Natural killer cell (primary cell): ENCODE measurements at regions not wholly inside any gene's neighbourhood (a gene's known extent, or its start where the extent isn't known, plus 50 kb on each side); places are given as distances from the start of the nearest gene placed in this dataset.

ENCODE experiments used
- ATAC-seq, 3 donors: fragments of 150-1000 bp in 2 of 3; fragments of 200-7000 bp in 1 of 3; cut with Tn5 transposase; 1 replicate in 1 of 3; 2 replicates in 2 of 3; pipeline ENCODE4 v1.10.0; 2021; ENCODE audit warnings: mild to moderate bottlenecking in 2 of 3, moderate library complexity in 2 of 3
- DNase-seq, 2 donors: peaks; one replicate each; pipeline versions ENCODE4 v3.0.0 to v3.0.0-alpha.2; 2013 to 2021; ENCODE audit warnings: mixed read lengths in 1 of 2
- H3K27ac ChIP-seq: one replicate; pipeline ENCODE4 v1.5.1; 2013; ENCODE audit warnings: mild to moderate bottlenecking, low read length
- H3K27me3 ChIP-seq: one replicate; pipeline ENCODE4 v1.6.1; 2013; ENCODE audit warnings: low read length; ENCODE audit not compliant: control insufficient read depth, insufficient read depth
- H3K36me3 ChIP-seq: one replicate; pipeline ENCODE4 v1.6.1; 2013; ENCODE audit warnings: low read length; ENCODE audit not compliant: control insufficient read depth, insufficient read depth
- H3K4me1 ChIP-seq: one replicate; pipeline ENCODE4 v1.6.1; 2013; ENCODE audit warnings: low read length; ENCODE audit not compliant: control insufficient read depth, insufficient read depth
- H3K4me3 ChIP-seq: one replicate; pipeline ENCODE4 v1.5.1; 2013; ENCODE audit warnings: low read length
- H3K9me3 ChIP-seq: one replicate; pipeline ENCODE4 v1.6.1; 2013; ENCODE audit warnings: low read length; ENCODE audit not compliant: control insufficient read depth, insufficient read depth
- H3K27ac Mint-ChIP-seq, 2 donors: one replicate each; pipeline ENCODE4 v1.8.0; 2022; ENCODE audit warnings: mild to moderate bottlenecking in 2 of 2, mixed read lengths in 2 of 2, moderate library complexity in 1 of 2
- H3K27me3 Mint-ChIP-seq, 2 donors: one replicate each; pipeline ENCODE4 v1.8.0; 2022; ENCODE audit warnings: low read depth in 2 of 2, mixed read lengths in 2 of 2
- H3K36me3 Mint-ChIP-seq: one replicate; pipeline ENCODE4 v1.8.0; 2022; ENCODE audit warnings: mixed read lengths
- H3K4me1 Mint-ChIP-seq, 2 donors: one replicate each; pipeline ENCODE4 v1.8.0; 2022; ENCODE audit warnings: mixed read lengths in 2 of 2
- H3K4me3 Mint-ChIP-seq: one replicate; pipeline ENCODE4 v1.8.0; 2022; ENCODE audit warnings: mild to moderate bottlenecking, moderate library complexity, mixed read lengths
- H3K9me3 Mint-ChIP-seq, 2 donors: one replicate each; pipeline ENCODE4 v1.8.0; 2022; ENCODE audit warnings: mixed read lengths in 2 of 2
- WGBS: methylation state at CpG from one replicate; pipeline ENCODE4 v1.1.7; 2013; ENCODE audit warnings: missing lambda C conversion rate; ENCODE audit not compliant: insufficient coverage; 5-methylcytosine and 5-hydroxymethylcytosine counted together
- intact Hi-C: fragments of 100-400 bp; cut with micrococcal nuclease; formaldehyde crosslinking; loops from one replicate; pipeline ENCODE4 v1.14.2; 2022
- TF ChIP-seq, protein P1 (sequence below): fragments of 200-600 bp; IDR thresholded peaks from one replicate; pipeline ENCODE4 v1.8.0; 2022; ENCODE audit warnings: antibody characterized with exemption

DNA sequence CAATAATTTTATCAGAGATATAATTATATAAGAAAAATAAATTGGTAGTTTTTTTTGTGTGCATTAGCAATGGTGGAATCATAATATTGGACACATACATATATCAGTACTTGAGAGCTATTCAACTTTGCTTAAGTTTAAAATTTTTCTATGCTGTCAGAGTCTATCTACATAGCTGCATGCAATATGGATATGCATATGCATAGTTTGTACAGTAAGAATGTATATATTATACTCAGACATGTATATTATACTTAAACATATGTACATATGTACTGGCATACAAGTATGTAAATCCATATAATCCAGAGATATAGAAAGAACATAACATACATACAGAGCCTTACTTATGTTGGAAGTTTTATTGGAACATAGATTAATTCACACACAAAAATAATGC is 1043.2 kb downstream of the EFNB2 start:
- Histone ChIP-seq H3K27ac (no peak overlapping the region), H3K36me3 (no peaks in the 10 kb centered on the region), H3K27me3 (no peaks in the 10 kb centered on the region), H3K4me3 (no peak overlapping the region), H3K4me1 (no peaks in the 10 kb centered on the region), H3K9me3 (peaks cover 4% of the 10 kb centered on the region)
- Mint-ChIP-seq H3K4me3 (no peak overlapping the region), H3K4me1 (no peaks in the 10 kb centered on the region), H3K9me3 (peaks cover 2 to 6% of the 10 kb centered on the region in 2 donors), H3K27ac (no peak overlapping the region), H3K27me3 (no peaks in the 10 kb centered on the region), H3K36me3 (no peaks in the 10 kb centered on the region)
- ATAC-seq (no peak), DNase-seq (no peak)
- intact Hi-C loops, result no loop called here
- TF ChIP-seq, protein P1, sequence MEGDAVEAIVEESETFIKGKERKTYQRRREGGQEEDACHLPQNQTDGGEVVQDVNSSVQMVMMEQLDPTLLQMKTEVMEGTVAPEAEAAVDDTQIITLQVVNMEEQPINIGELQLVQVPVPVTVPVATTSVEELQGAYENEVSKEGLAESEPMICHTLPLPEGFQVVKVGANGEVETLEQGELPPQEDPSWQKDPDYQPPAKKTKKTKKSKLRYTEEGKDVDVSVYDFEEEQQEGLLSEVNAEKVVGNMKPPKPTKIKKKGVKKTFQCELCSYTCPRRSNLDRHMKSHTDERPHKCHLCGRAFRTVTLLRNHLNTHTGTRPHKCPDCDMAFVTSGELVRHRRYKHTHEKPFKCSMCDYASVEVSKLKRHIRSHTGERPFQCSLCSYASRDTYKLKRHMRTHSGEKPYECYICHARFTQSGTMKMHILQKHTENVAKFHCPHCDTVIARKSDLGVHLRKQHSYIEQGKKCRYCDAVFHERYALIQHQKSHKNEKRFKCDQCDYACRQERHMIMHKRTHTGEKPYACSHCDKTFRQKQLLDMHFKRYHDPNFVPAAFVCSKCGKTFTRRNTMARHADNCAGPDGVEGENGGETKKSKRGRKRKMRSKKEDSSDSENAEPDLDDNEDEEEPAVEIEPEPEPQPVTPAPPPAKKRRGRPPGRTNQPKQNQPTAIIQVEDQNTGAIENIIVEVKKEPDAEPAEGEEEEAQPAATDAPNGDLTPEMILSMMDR, result no peak

GRCh38 chr13:105491345-105491744 is 1044.1 kb downstream of the EFNB2 start:
- intact Hi-C loops, result no loop called here
- Mint-ChIP-seq H3K27ac (no peak overlapping the region), H3K36me3 (no peaks in the 10 kb centered on the region), H3K9me3 (peaks cover 2 to 8% of the 10 kb centered on the region in 2 donors), H3K4me1 (no peaks in the 10 kb centered on the region), H3K4me3 (no peak overlapping the region), H3K27me3 (no peaks in the 10 kb centered on the region)
- H3K9me3 ChIP-seq, result peaks cover 4% of the 10 kb centered on the region
- H3K4me1 ChIP-seq, result no peaks in the 10 kb centered on the region
- TF ChIP-seq, protein P1, result no peak
- ATAC-seq (no peak), DNase-seq (no peak)
- H3K36me3 ChIP-seq, result no peaks in the 10 kb centered on the region
- no peaks in the 10 kb centered on the region for H3K27me3 ChIP-seq
- WGBS, result 88% methylated on average over 2 of the region's 3 CpGs
- H3K4me3 ChIP-seq, result no peak overlapping the region
- no peak overlapping the region for H3K27ac ChIP-seq

DNA sequence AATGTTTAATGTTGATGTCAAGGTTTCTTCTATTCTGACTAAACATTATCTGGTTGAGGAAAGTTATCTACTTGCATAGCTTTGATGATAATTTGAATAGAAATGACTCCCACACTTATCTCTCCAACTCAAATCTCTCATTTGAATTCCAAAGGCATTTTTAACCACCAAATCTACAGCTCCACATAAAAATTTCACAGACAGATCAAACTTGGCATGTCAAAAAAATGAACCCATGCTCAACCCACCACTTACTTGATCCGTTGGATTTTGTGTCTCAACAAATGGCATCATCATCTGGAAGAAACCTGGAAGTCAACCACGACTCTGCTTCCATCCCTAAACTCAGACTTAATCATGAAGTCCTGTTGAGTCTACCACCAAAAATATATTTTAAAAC is 1050.4 kb downstream of the EFNB2 start:
- no peak for ATAC-seq
- Mint-ChIP-seq H3K27ac (no peak overlapping the region), H3K36me3 (no peaks in the 10 kb centered on the region), H3K4me1 (no peaks in the 10 kb centered on the region), H3K4me3 (no peak overlapping the region), H3K27me3 (no peaks in the 10 kb centered on the region), H3K9me3 (peaks cover 9 to 25% of the 10 kb centered on the region in 2 donors)
- no peaks in the 10 kb centered on the region for H3K4me1 ChIP-seq
- no peaks in the 10 kb centered on the region for H3K9me3 ChIP-seq
- H3K27me3 ChIP-seq, result no peaks in the 10 kb centered on the region
- no peak for DNase-seq
- H3K4me3 ChIP-seq, result no peak overlapping the region
- TF ChIP-seq, protein P1, result no peak
- no peak overlapping the region for H3K27ac ChIP-seq
- 72% methylated on average over 2 of the region's 2 CpGs for WGBS
- no peaks in the 10 kb centered on the region for H3K36me3 ChIP-seq
- intact Hi-C loops, result no loop called here

- Histone ChIP-seq H3K27me3 (no peaks in the 10 kb centered on the region), H3K4me3 (no peak overlapping the region), H3K4me1 (no peaks in the 10 kb centered on the region), H3K27ac (no peak overlapping the region), H3K36me3 (no peaks in the 10 kb centered on the region), H3K9me3 (no peaks in the 10 kb centered on the region)
- Mint-ChIP-seq H3K27ac (no peak overlapping the region), H3K9me3 (peaks cover 2 to 7% of the 10 kb centered on the region in 2 donors), H3K4me1 (no peaks in the 10 kb centered on the region), H3K36me3 (no peaks in the 10 kb centered on the region), H3K27me3 (no peaks in the 10 kb centered on the region), H3K4me3 (no peak overlapping the region)
- DNase-seq, result no peak
- TF ChIP-seq, protein P1, result no peak
- WGBS, result 48% methylated on average over 2 of the region's 2 CpGs
- no peak for ATAC-seq
- intact Hi-C loops, result no loop called here
Observed at GRCh38 chr13:105474983-105475610, 1060.4 kb downstream of the EFNB2 start.
